H1 (cell line): ENCODE measurements at regions not wholly inside any gene's neighbourhood (a gene's known extent, or its start where the extent isn't known, plus 50 kb on each side); places are given as distances from the start of the nearest gene placed in this dataset.

Source experiments
- JUND ChIP-seq: IDR thresholded peaks from 2 replicates; pipeline ENCODE4 v1.6.1; 2011; ENCODE audit warnings: mild to moderate bottlenecking, improper control_type of control experiment, low read length
- TEAD4 ChIP-seq: IDR thresholded peaks from 2 replicates; pipeline ENCODE4 v1.6.1; 2012; ENCODE audit warnings: low read depth, low read length, inconsistent platforms, mixed read lengths

DNA sequence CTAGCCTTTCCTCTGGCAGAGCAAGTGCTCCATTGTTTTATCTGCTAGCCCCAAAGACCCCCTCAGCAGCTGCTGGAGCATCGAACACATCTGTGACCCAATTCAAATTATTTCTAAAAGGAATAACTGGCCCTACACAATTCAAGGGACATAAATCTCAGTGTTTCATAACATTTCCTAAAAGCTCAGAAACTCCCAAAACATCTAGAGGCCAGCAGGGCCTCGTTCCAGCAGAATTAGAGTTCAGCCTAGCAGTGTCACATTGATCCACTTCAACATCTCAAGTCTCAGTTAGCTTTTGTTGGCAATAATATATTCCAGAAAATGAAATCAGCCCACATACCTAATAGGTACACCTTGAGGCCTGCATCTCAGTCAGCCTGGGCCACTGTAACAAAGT, 179.1 kb downstream of the ETAA1 start (continued):
- TF ChIP-seq JUND = no peak
- no peak for TF ChIP-seq TEAD4
